AG09319 (cell line): ENCODE measurements at regions not wholly inside any gene's neighbourhood (a gene's known extent, or its start where the extent isn't known, plus 50 kb on each side); places are given as distances from the start of the nearest gene placed in this dataset.
"Not testable (repeated sequence)": the region's sequence is repeated elsewhere in the genome, so short reads cannot be mapped to it uniquely, and the experiment has no call there.

ENCODE experiments used
- DNase-seq: peaks from one replicate; pipeline ENCODE4 v3.0.0-alpha.2; 2010; ENCODE audit warnings: low read depth; ENCODE audit errors: extremely low read depth
- CTCF ChIP-seq: IDR thresholded peaks from 2 replicates; pipeline ENCODE4 v1.5.1; 2011; ENCODE audit warnings: low read depth, mild to moderate bottlenecking, inconsistent platforms, low read length, moderate library complexity

GRCh38 chr2:84175340-84175739, 283.7 kb downstream of the SUCLG1 start:
- TF ChIP-seq CTCF: no peak
- no peak for DNase-seq

GRCh38 chr2:84173041-84173440, 286.0 kb downstream of the SUCLG1 start:
- TF ChIP-seq CTCF: no peak
- no peak for DNase-seq

DNA sequence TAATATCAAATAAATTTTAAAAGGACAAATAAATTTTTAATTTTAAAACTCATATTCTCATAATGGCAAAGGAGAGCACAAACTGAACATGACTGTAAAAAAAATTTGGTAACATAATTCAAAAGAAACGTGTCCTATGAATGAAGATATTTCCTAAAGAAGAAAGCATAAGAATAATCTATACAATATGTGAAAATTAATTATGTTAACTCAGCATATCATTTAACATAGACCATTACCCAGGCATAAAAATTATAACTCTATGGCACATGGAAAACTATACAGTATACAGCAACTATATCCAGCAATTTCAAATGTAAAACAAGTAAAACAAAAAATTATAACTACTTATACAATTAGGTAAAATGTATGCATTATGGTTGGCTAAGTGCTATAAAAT, 288.1 kb downstream of the SUCLG1 start:
- no peak for DNase-seq
- no peak for TF ChIP-seq CTCF

DNA sequence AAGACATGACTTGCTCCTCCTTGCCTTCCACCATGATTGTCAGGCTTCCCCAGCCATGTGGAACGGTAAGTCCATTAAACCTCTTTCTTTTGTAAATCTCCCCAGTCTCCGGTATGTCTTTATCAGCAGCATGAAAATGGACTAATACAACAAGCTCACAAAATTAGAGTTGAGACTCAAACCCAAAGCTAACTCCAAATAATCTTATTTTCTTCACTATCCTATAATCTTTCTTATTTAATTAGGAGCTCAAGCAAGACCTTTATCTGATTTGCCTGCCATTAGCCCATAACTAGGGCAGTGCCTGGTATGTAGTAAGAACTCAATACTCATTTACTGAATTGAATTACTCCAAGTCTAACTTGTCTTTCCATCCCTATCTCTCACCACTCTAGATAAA, 289.2 kb downstream of the SUCLG1 start:
- no peak for DNase-seq
- TF ChIP-seq CTCF: no peak

- DNase-seq: not testable (repeated sequence)
Measured at GRCh38 chr2:84168552-84168951, 290.5 kb downstream of the SUCLG1 start.

GRCh38 chr2:84165256-84165655, 293.8 kb downstream of the SUCLG1 start:
- no peak for TF ChIP-seq CTCF

DNA sequence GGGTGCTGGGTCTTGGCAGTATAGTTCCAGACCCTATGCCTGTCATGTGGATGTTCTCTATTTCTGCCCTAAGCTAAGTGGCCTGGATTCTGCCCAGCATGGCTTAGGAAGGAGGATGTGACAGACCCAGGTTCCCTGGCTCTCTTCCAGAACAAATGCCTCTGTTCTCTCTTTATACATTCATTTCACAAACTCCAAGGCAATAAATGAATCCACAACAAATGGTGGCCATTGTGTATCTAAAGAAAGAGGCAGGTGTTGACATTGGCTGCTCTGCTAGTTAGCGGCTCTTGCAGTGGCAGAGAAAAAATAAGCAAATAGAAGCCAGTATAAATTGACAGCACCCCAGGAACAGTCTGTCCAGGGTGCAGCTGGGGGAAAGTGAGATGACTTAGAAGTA, 298.6 kb downstream of the SUCLG1 start:
- TF ChIP-seq CTCF: no peak
- DNase-seq: no peak

More at GRCh38 chr2:84165256-84165655, 293.8 kb downstream of the SUCLG1 start:
- no peak for DNase-seq

- DNase-seq: no peak
- TF ChIP-seq CTCF: no peak
Measured at GRCh38 chr2:84158605-84159004, 300.5 kb downstream of the SUCLG1 start.
